Right lobe of liver (tissue), 6 donors: ENCODE measurements at regions not wholly inside any gene's neighbourhood (a gene's known extent, or its start where the extent isn't known, plus 50 kb on each side); places are given as distances from the start of the nearest gene placed in this dataset.

ENCODE experiments used
- ATAC-seq, 4 donors: fragments of 200-7000 bp; cut with Tn5 transposase; one replicate each; pipeline ENCODE4 v1.9.1; 2020; ENCODE audit warnings: mild to moderate bottlenecking in 4 of 4, moderate library complexity in 4 of 4
- DNase-seq, 3 donors: peaks; one replicate each; pipeline ENCODE4 v3.0.0-alpha.2; 2020
- H3K27ac ChIP-seq, 3 donors: fragments of 200-600 bp; one replicate each; pipeline ENCODE4 v1.8.0; 2022
- H3K27me3 ChIP-seq, 2 donors: fragments of 200-600 bp; one replicate each; pipeline ENCODE4 v1.8.0; 2022
- H3K36me3 ChIP-seq, 4 donors: fragments of 200-600 bp; sonication (generic) in 1 of 4; one replicate each; pipeline versions ENCODE4 v1.5.1 to v1.8.0; 2017 to 2022; ENCODE audit warnings: control low read depth in 1 of 4
- H3K4me1 ChIP-seq, 4 donors: fragments of 200-600 bp; sonication (generic) in 1 of 4; one replicate each; pipeline versions ENCODE4 v1.5.1 to v1.8.0; 2017 to 2022; ENCODE audit warnings: control low read depth in 1 of 4
- H3K4me3 ChIP-seq, 3 donors: fragments of 200-600 bp; one replicate each; pipeline ENCODE4 v1.8.0; 2022
- H3K9me3 ChIP-seq, 4 donors: fragments of 200-600 bp; sonication (generic) in 1 of 4; one replicate each; pipeline versions ENCODE4 v1.5.1 to v1.8.0; 2017 to 2022; ENCODE audit warnings: control low read depth in 1 of 4
- POLR2A ChIP-seq: fragments of 450-650 bp; IDR thresholded peaks from one replicate; pipeline ENCODE4 v1.6.1; 2017; ENCODE audit warnings: antibody characterized with exemption, mild to moderate bottlenecking
- WGBS: methylation state at CpG from one replicate; pipeline ENCODE4 v1.1.6; 2018; ENCODE audit warnings: low coverage, low lambda C conversion rate; ENCODE audit not compliant: insufficient coverage; ENCODE audit errors: missing lambda C conversion rate; 5-methylcytosine and 5-hydroxymethylcytosine counted together
- intact Hi-C, 2 donors: fragments of 100-400 bp; cut with DNase I; formaldehyde crosslinking; loops; one replicate each; pipeline versions ENCODE4 v1.11.2 to v1.14.1; 2022
- TF ChIP-seq, protein P1 (sequence below), 4 donors: fragments of 200-600 bp in 3 of 4; fragments of 450-650 bp in 1 of 4; IDR thresholded peaks; one replicate each; pipeline versions ENCODE4 v1.5.1 to v1.8.0; 2016 to 2022; ENCODE audit warnings: antibody characterized with exemption in 4 of 4, mild to moderate bottlenecking in 2 of 4
- donor health status: DM: no; HTN: yes; CAD: no.
- donor health status: DM: no; HTN: no; CAD: no.
- donor health status: DM: no; HTN: no; CAD: no.
- donor health status: DM: no; HTN: yes; CAD: no.
- donor health status: DM: no; HTN: yes; CAD: no.

GRCh38 chr13:44220948-44221347 lies 152.7 kb upstream of the SERP2 start:
- intact Hi-C loops = no loop called here
- WGBS = 70% methylated on average over 2 of the region's 3 CpGs
- no peaks in the 10 kb centered on the region for H3K27me3 ChIP-seq
- no peaks in the 10 kb centered on the region for H3K9me3 ChIP-seq
- no peak overlapping the region for H3K4me3 ChIP-seq
- peaks cover 0 to 19% (median 8%) of the 10 kb centered on the region in 4 donors for H3K4me1 ChIP-seq
- H3K27ac ChIP-seq = no peak overlapping the region
- DNase-seq (no peak), ATAC-seq (no peak)
- TF ChIP-seq POLR2A = no peak
- TF ChIP-seq, protein P1, sequence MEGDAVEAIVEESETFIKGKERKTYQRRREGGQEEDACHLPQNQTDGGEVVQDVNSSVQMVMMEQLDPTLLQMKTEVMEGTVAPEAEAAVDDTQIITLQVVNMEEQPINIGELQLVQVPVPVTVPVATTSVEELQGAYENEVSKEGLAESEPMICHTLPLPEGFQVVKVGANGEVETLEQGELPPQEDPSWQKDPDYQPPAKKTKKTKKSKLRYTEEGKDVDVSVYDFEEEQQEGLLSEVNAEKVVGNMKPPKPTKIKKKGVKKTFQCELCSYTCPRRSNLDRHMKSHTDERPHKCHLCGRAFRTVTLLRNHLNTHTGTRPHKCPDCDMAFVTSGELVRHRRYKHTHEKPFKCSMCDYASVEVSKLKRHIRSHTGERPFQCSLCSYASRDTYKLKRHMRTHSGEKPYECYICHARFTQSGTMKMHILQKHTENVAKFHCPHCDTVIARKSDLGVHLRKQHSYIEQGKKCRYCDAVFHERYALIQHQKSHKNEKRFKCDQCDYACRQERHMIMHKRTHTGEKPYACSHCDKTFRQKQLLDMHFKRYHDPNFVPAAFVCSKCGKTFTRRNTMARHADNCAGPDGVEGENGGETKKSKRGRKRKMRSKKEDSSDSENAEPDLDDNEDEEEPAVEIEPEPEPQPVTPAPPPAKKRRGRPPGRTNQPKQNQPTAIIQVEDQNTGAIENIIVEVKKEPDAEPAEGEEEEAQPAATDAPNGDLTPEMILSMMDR (IDR thresholded peaks at IDR 0.05) = no peak
- no peaks in the 10 kb centered on the region for H3K36me3 ChIP-seq

DNA sequence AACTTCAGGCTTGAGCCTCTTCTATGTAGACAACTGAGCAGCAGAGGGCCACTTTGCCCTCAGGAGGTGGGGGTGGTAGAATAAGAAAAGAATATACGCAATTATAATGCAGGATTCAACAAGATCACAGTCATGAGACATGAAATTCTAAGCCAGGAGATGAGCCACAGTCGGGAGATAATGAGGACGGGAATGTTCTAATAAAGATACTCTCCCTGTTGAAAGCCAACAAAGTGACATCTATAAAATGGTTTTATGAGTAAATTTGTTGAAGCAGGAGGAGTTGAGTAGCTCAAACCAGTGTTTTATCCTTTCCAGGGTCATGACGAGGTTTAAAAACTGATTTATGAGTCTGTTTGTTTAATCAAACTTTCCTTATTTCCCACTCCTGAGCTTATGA lies 152.0 kb upstream of the SERP2 start:
- WGBS = 86% methylated on average over 4 of the region's 4 CpGs
- Histone ChIP-seq H3K27ac (no peak overlapping the region), H3K27me3 (no peaks in the 10 kb centered on the region), H3K9me3 (no peaks in the 10 kb centered on the region), H3K4me3 (no peak overlapping the region), H3K4me1 (peaks cover 0 to 19% (median 8%) of the 10 kb centered on the region in 4 donors), H3K36me3 (no peaks in the 10 kb centered on the region)
- TF ChIP-seq POLR2A = no peak
- TF ChIP-seq, protein P1 (IDR thresholded peaks at IDR 0.05) = no peak
- intact Hi-C loops = no loop called here
- DNase-seq (no peak), ATAC-seq (no peak)

DNA sequence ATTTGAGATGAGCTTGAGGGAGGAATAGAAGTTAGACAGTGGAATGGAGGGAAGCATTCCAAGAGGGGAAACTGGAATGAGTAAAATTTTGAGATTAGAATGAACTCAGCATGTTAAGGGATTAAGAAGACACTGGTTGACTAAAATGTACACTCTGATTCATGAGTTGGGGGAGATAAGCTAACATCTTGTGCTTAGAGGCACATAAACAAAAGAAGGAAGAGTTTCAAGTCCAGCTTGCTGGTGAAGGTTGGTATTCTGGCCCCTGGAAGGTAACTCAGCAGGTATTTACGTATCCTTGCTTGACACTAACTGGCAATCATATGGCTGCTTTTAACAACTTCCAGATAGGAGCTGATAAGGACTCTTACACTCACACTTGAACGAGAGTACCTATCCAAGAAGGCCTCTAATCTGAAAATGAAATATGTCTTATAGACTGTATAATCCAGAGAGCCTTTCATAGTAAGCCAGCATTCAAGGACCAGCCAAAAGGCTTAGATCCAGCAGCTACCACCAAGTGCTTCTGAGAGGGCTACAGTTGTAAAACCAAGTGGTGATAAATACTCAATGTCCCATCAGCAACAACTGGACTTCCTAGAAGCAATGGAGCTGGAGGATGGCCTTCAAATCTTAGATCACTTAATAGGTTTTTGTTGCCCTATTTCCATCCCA lies 149.7 kb upstream of the SERP2 start:
- Histone ChIP-seq H3K9me3 (no peaks in the 10 kb centered on the region), H3K27me3 (no peaks in the 10 kb centered on the region), H3K36me3 (no peaks in the 10 kb centered on the region), H3K27ac (peak overlapping the region in 1 of 3 donors; percentile 11), H3K4me1 (peaks cover 0 to 12% (median 4%) of the 10 kb centered on the region in 4 donors), H3K4me3 (no peak overlapping the region)
- DNase-seq (no peak), ATAC-seq (no peak)
- TF ChIP-seq, protein P1 (IDR thresholded peaks at IDR 0.05) = no peak
- no peak for TF ChIP-seq POLR2A
- intact Hi-C loops = no loop called here
- WGBS = 29% methylated on average over 2 of the region's 2 CpGs

GRCh38 chr13:44224450-44225149 lies 149.0 kb upstream of the SERP2 start:
- H3K9me3 ChIP-seq = no peaks in the 10 kb centered on the region
- H3K4me1 ChIP-seq = peaks cover 0 to 5% (median 1%) of the 10 kb centered on the region in 4 donors
- H3K4me3 ChIP-seq = no peak overlapping the region
- TF ChIP-seq, protein P1 (IDR thresholded peaks at IDR 0.05) = no peak
- H3K36me3 ChIP-seq = no peaks in the 10 kb centered on the region
- H3K27ac ChIP-seq = peak overlapping the region in 1 of 3 donors; percentile 49
- H3K27me3 ChIP-seq = no peaks in the 10 kb centered on the region
- DNase-seq (no peak), ATAC-seq (peak in 1 of 4 donors; percentile 37)
- intact Hi-C loops = no loop called here
- WGBS = 73% methylated on average over 2 of the region's 2 CpGs
